Nephron (organoid): ENCODE measurements at regions not wholly inside any gene's neighbourhood (a gene's known extent, or its start where the extent isn't known, plus 50 kb on each side); places are given as distances from the start of the nearest gene placed in this dataset.

Source experiments
- H3K27ac Mint-ChIP-seq, 3 experiments: 2 replicates each; pipeline ENCODE4 v1.8.0; 2020; ENCODE audit warnings: mixed read lengths in 3 of 3, mild to moderate bottlenecking in 2 of 3, moderate library complexity in 1 of 3
- H3K27me3 Mint-ChIP-seq: 2 replicates; pipeline ENCODE4 v1.8.0; 2021; ENCODE audit warnings: low read depth, mild to moderate bottlenecking, moderate library complexity, mixed read lengths
- H3K36me3 Mint-ChIP-seq: 2 replicates; pipeline ENCODE4 v1.8.0; 2020; ENCODE audit warnings: low read depth, mixed read lengths
- H3K4me1 Mint-ChIP-seq: 2 replicates; pipeline ENCODE4 v1.8.0; 2020; ENCODE audit warnings: mixed read lengths
- H3K4me3 Mint-ChIP-seq, 3 experiments: 2 replicates each; pipeline ENCODE4 v1.8.0; 2020; ENCODE audit warnings: mild to moderate bottlenecking in 3 of 3, mixed read lengths in 3 of 3, moderate library complexity in 2 of 3
- H3K9me3 Mint-ChIP-seq: 2 replicates; pipeline ENCODE4 v1.8.0; 2020; ENCODE audit warnings: mixed read lengths
- CTCF ChIP-seq, 3 experiments: fragments of 200-600 bp; sonication (generic); IDR thresholded peaks; one replicate each; pipeline ENCODE4 v1.5.0; 2021; ENCODE audit warnings: antibody characterized with exemption in 3 of 3; ENCODE audit not compliant: unreplicated experiment in 3 of 3

- no peak overlapping the region for H3K4me3 Mint-ChIP-seq
- H3K4me1 Mint-ChIP-seq, result no peaks in the 10 kb centered on the region
- no peaks in the 10 kb centered on the region for H3K27me3 Mint-ChIP-seq
- TF ChIP-seq CTCF (IDR thresholded peaks at IDR 0.05; ENCODE audit: unreplicated experiment in 3 of 3), result no peak
- no peaks in the 10 kb centered on the region for H3K36me3 Mint-ChIP-seq
- H3K9me3 Mint-ChIP-seq, result peaks cover 4% of the 10 kb centered on the region
- no peak overlapping the region for H3K27ac Mint-ChIP-seq
Observed at GRCh38 chr5:3051400-3051799, 299.9 kb upstream of the IRX2 start.

- no peaks in the 10 kb centered on the region for H3K27me3 Mint-ChIP-seq
- peaks cover 4% of the 10 kb centered on the region for H3K9me3 Mint-ChIP-seq
- H3K36me3 Mint-ChIP-seq, result no peaks in the 10 kb centered on the region
- no peak for TF ChIP-seq CTCF (IDR thresholded peaks at IDR 0.05; ENCODE audit: unreplicated experiment in 3 of 3)
- no peak overlapping the region for H3K27ac Mint-ChIP-seq
- H3K4me1 Mint-ChIP-seq, result no peaks in the 10 kb centered on the region
- H3K4me3 Mint-ChIP-seq, result no peak overlapping the region
Observed at GRCh38 chr5:3050863-3051262, 299.4 kb upstream of the IRX2 start.

DNA sequence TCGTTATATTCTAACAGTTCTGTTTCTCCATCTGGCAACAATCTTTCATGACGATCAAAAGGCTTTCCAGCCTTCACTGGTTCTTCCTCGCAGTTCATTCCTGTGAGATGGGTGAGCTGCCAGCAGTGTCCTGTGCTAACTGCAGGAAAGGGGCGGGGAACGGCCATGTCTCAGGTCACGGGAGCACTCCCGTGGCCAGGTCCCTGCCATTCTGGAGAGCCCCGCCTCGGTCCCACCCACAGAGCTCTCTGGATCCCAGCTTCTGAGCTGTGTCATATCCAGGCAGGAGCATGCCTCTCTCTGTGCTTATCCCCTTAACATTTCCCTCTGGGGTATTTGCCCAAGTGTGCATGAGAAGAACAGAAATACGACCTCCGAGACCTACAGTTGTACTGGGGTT lies 297.8 kb upstream of the IRX2 start:
- no peak overlapping the region for H3K27ac Mint-ChIP-seq
- TF ChIP-seq CTCF (IDR thresholded peaks at IDR 0.05; ENCODE audit: unreplicated experiment in 3 of 3), result no peak
- H3K9me3 Mint-ChIP-seq, result peaks cover 4% of the 10 kb centered on the region
- no peaks in the 10 kb centered on the region for H3K36me3 Mint-ChIP-seq
- H3K4me3 Mint-ChIP-seq, result no peak overlapping the region
- H3K27me3 Mint-ChIP-seq, result no peaks in the 10 kb centered on the region
- H3K4me1 Mint-ChIP-seq, result no peaks in the 10 kb centered on the region

GRCh38 chr5:3047212-3047774 lies 295.8 kb upstream of the IRX2 start:
- no peaks in the 10 kb centered on the region for H3K27me3 Mint-ChIP-seq
- no peak overlapping the region for H3K4me3 Mint-ChIP-seq
- no peaks in the 10 kb centered on the region for H3K36me3 Mint-ChIP-seq
- H3K27ac Mint-ChIP-seq, result no peak overlapping the region
- peaks cover 4% of the 10 kb centered on the region for H3K9me3 Mint-ChIP-seq
- no peak for TF ChIP-seq CTCF (IDR thresholded peaks at IDR 0.05; ENCODE audit: unreplicated experiment in 3 of 3)
- H3K4me1 Mint-ChIP-seq, result no peaks in the 10 kb centered on the region

GRCh38 chr5:3043600-3043999 lies 292.1 kb upstream of the IRX2 start:
- Mint-ChIP-seq H3K4me3 (no peak overlapping the region), H3K27ac (no peak overlapping the region), H3K27me3 (no peaks in the 10 kb centered on the region), H3K4me1 (no peaks in the 10 kb centered on the region), H3K9me3 (no peaks in the 10 kb centered on the region), H3K36me3 (no peaks in the 10 kb centered on the region)
- TF ChIP-seq CTCF (IDR thresholded peaks at IDR 0.05; ENCODE audit: unreplicated experiment in 3 of 3), result no peak

DNA sequence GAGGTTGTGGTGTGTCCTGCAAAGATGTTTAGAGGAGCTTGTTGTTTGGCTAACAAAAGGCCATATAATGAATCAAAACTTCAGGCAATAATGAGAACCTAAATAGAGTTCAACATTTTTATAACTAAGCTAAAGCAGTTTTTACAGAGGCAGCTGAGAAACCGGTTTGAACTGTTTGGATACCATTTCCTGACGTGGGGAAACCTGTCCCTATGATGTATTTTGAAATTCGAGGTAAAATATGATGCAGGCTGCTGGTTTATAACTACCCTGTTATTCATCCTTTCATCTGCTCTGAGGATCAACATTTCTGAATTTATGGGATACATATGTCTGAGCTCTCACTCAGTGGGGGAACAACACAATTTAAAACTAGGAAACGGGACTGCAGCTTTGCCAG lies 289.5 kb upstream of the IRX2 start:
- Mint-ChIP-seq H3K27ac (no peak overlapping the region), H3K4me1 (no peaks in the 10 kb centered on the region), H3K36me3 (no peaks in the 10 kb centered on the region), H3K27me3 (no peaks in the 10 kb centered on the region), H3K4me3 (no peak overlapping the region), H3K9me3 (peaks cover 7% of the 10 kb centered on the region)
- no peak for TF ChIP-seq CTCF (IDR thresholded peaks at IDR 0.05; ENCODE audit: unreplicated experiment in 3 of 3)
